Endothelial cell of umbilical vein (primary cell): ENCODE measurements at regions not wholly inside any gene's neighbourhood (a gene's known extent, or its start where the extent isn't known, plus 50 kb on each side); places are given as distances from the start of the nearest gene placed in this dataset.

Source experiments
- CTCF ChIP-seq, 2 donors: IDR thresholded peaks; 1 replicate in 1 of 2; 2 replicates in 1 of 2; pipeline ENCODE4 v1.5.1; 2011; ENCODE audit warnings: low read length in 2 of 2, mild to moderate bottlenecking in 2 of 2, moderate library complexity in 2 of 2, control low read depth in 1 of 2, inconsistent platforms in 1 of 2, low read depth in 1 of 2; ENCODE audit not compliant: insufficient read depth in 1 of 2; ENCODE audit errors: extremely low read depth in 1 of 2
- EZH2 ChIP-seq: IDR thresholded peaks from 2 replicates; pipeline ENCODE4 v1.6.1; 2012; ENCODE audit warnings: borderline replicate concordance, low read depth, mild to moderate bottlenecking, moderate library complexity, low read length, inconsistent platforms; ENCODE audit not compliant: severe bottlenecking
- FOS ChIP-seq: IDR thresholded peaks from 2 replicates; pipeline ENCODE4 v1.6.1; 2011; ENCODE audit warnings: mild to moderate bottlenecking, low read length, moderate library complexity, borderline replicate concordance; ENCODE audit not compliant: insufficient read depth
- GATA2 ChIP-seq: IDR thresholded peaks from 2 replicates; pipeline ENCODE4 v1.7.0; 2011; ENCODE audit warnings: low read depth, mild to moderate bottlenecking, moderate library complexity, mixed read lengths, low read length; ENCODE audit not compliant: insufficient read length, insufficient read depth
- JUN ChIP-seq: IDR thresholded peaks from 2 replicates; pipeline ENCODE4 v1.6.1; 2011; ENCODE audit warnings: borderline replicate concordance, low read depth; ENCODE audit not compliant: insufficient read length, insufficient read depth
- MYC ChIP-seq: IDR thresholded peaks from one replicate; pipeline ENCODE4 v1.6.1; 2011; ENCODE audit warnings: mild to moderate bottlenecking, low read depth, low read length
- POLR2A ChIP-seq: IDR thresholded peaks from 2 replicates; pipeline ENCODE4 v1.6.1; 2012; ENCODE audit warnings: low read depth, mild to moderate bottlenecking, control low read depth, low read length
- POLR2AphosphoS5 ChIP-seq: IDR thresholded peaks from 2 replicates; pipeline ENCODE4 v1.6.1; 2012; ENCODE audit warnings: low read depth, mild to moderate bottlenecking, control low read depth, low read length, moderate library complexity; ENCODE audit not compliant: insufficient read depth
- TF ChIP-seq, protein P1 (sequence below): IDR thresholded peaks from 2 replicates; pipeline ENCODE4 v1.6.1; 2011; ENCODE audit not compliant: insufficient read depth, insufficient read length

- TF ChIP-seq CTCF (IDR thresholded peaks at IDR 0.05; ENCODE audit: extremely low read depth in 1 of 2, insufficient read depth in 1 of 2, low read depth in 1 of 2, low read length in 2 of 2) (no peak), EZH2 (no peak), POLR2AphosphoS5 (no peak), POLR2A (no peak), GATA2 (no peak), JUN (no peak), MYC (no peak), FOS (no peak)
- TF ChIP-seq, protein P1, sequence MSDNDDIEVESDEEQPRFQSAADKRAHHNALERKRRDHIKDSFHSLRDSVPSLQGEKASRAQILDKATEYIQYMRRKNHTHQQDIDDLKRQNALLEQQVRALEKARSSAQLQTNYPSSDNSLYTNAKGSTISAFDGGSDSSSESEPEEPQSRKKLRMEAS: no peak
Observed at GRCh38 chr16:35714665-35715064, 2255.3 kb downstream of the TP53TG3F start.
